HCT116 (cell line): ENCODE measurements at regions not wholly inside any gene's neighbourhood (a gene's known extent, or its start where the extent isn't known, plus 50 kb on each side); places are given as distances from the start of the nearest gene placed in this dataset.

Experiments
- ATAC-seq: fragments of 200-7000 bp; cut with Tn5 transposase; 2 replicates; pipeline ENCODE4 v1.9.1; 2020; ENCODE audit warnings: mild to moderate bottlenecking, moderate library complexity
- BruUV-seq: library from RNA; stranded (reverse); fragments of 400-500 nt; replicated peaks from 2 replicates; lab custom pipeline; 2021; lab: Mats Ljungman, UMichigan
- CTCF ChIA-PET: fragments of 300-600 bp; sonication (Branson Sonifier 250); formaldehyde crosslinking; loops from one replicate; lab custom pipeline; 2021; ENCODE audit warnings: antibody characterized with exemption; lab: Charles Lee
- POLR2A ChIA-PET: fragments of 300-600, 350-600 bp; sonication (Branson Sonifier 250); formaldehyde crosslinking; loops from one replicate; lab custom pipeline; 2021; ENCODE audit warnings: antibody characterized with exemption; lab: Charles Lee
- RAD21 ChIA-PET, 2 experiments: fragments of 300-600 bp; sonication (Branson Sonifier 250); formaldehyde crosslinking; loops; one replicate each; lab custom pipeline; 2023; ENCODE audit warnings: low total read pairs in 2 of 2; ENCODE audit not compliant: uncharacterized antibody in 2 of 2, unreplicated experiment in 2 of 2, low non-redundant PET in 1 of 2; lab: Charles Lee
- DNase-seq: peaks from one replicate; pipeline ENCODE4 v3.0.0-alpha.2; 2010; ENCODE audit warnings: low read depth, low spot score
- H2AFZ ChIP-seq: fragments of 200-600 bp; shearing (Covaris generic), sonication (generic); 2 replicates; pipeline ENCODE4 v1.6.1; 2017; ENCODE audit warnings: low read depth, mixed run types, mixed read lengths, antibody characterized with exemption, low read length; ENCODE audit not compliant: poor library complexity, severe bottlenecking
- H3K27ac ChIP-seq: 2 replicates; pipeline ENCODE4 v1.5.1; 2012; ENCODE audit warnings: low read depth, low read length
- H3K27me3 ChIP-seq: fragments of 200-600 bp; sonication (generic); 2 replicates; pipeline ENCODE4 v1.6.1; 2016; ENCODE audit warnings: mixed run types, low read length, mixed read lengths; ENCODE audit not compliant: insufficient read depth
- H3K36me3 ChIP-seq, 2 experiments: fragments of 200-500 bp in 1 of 2; fragments of 200-600 bp in 1 of 2; sonication (Bioruptor generic) in 1 of 2; sonication (generic) in 1 of 2; 2 replicates each; pipeline versions ENCODE4 v1.5.1 to v1.6.1; 2014 to 2016; ENCODE audit warnings: low read length in 2 of 2, inconsistent platforms in 1 of 2, mixed read lengths in 1 of 2, mixed run types in 1 of 2; ENCODE audit not compliant: insufficient read depth in 2 of 2, control insufficient read depth in 1 of 2
- H3K4me1 ChIP-seq, 2 experiments: fragments of 200-600 bp in 1 of 2; sonication (generic) in 1 of 2; 2 replicates each; pipeline versions ENCODE4 v1.5.1 to v1.6.1; 2012 to 2017; ENCODE audit warnings: low read length in 2 of 2, inconsistent platforms in 1 of 2, mild to moderate bottlenecking in 1 of 2, mixed read lengths in 1 of 2, mixed run types in 1 of 2, moderate library complexity in 1 of 2; ENCODE audit not compliant: insufficient read depth in 2 of 2, control insufficient read depth in 1 of 2
- H3K4me2 ChIP-seq: fragments of 200-600 bp; sonication (generic); 2 replicates; pipeline ENCODE4 v1.6.1; 2017; ENCODE audit warnings: mixed run types, low read length, mixed read lengths
- H3K4me3 ChIP-seq, 2 experiments: fragments of 200-600 bp in 1 of 2; sonication (generic) in 1 of 2; replicated peaks in 1 of 2; 2 replicates each; pipeline ENCODE4 v1.5.1; 2011 to 2016; ENCODE audit warnings: low read length in 2 of 2, control low read depth in 1 of 2, low read depth in 1 of 2, mild to moderate bottlenecking in 1 of 2, mixed read lengths in 1 of 2, mixed run types in 1 of 2
- H3K79me2 ChIP-seq: fragments of 200-600 bp; sonication (generic); 2 replicates; pipeline ENCODE4 v1.6.1; 2017; ENCODE audit warnings: mild to moderate bottlenecking, mixed run types, low read length, moderate library complexity, mixed read lengths; ENCODE audit not compliant: insufficient read depth
- H3K9ac ChIP-seq: fragments of 200-600 bp; sonication (generic); 2 replicates; pipeline ENCODE4 v1.6.1; 2016; ENCODE audit warnings: low read length, mixed read lengths
- H3K9me2 ChIP-seq: fragments of 200-600 bp; sonication (generic), shearing (Covaris generic); 2 replicates; pipeline ENCODE4 v1.6.1; 2017; ENCODE audit warnings: mixed run types, mild to moderate bottlenecking, moderate library complexity; ENCODE audit not compliant: insufficient read depth
- H3K9me3 ChIP-seq, 2 experiments: fragments of 200-500 bp in 1 of 2; fragments of 200-600 bp in 1 of 2; sonication (Bioruptor generic) in 1 of 2; sonication (generic) in 1 of 2; 2 replicates each; pipeline ENCODE4 v1.6.1; 2014 to 2017; ENCODE audit warnings: low read length in 2 of 2, mixed read lengths in 2 of 2, inconsistent platforms in 1 of 2, low read depth in 1 of 2, mild to moderate bottlenecking in 1 of 2, mixed run types in 1 of 2, moderate library complexity in 1 of 2; ENCODE audit not compliant: control insufficient read depth in 1 of 2, insufficient read depth in 1 of 2
- H4K20me1 ChIP-seq: fragments of 200-600 bp; sonication (generic), shearing (Covaris generic); 2 replicates; pipeline ENCODE4 v1.6.1; 2017; ENCODE audit warnings: mixed run types, mild to moderate bottlenecking, moderate library complexity; ENCODE audit not compliant: insufficient read depth
- ATF3 ChIP-seq: IDR thresholded peaks from 2 replicates; pipeline ENCODE4 v1.6.1; 2012
- CTCF ChIP-seq, 3 experiments: fragments of 200-600 bp in 1 of 3; sonication (generic) in 1 of 3; IDR thresholded peaks in 2 of 3; conservative IDR thresholded peaks in 1 of 3; 2 replicates each; pipeline ENCODE4 v1.5.1; 2012 to 2017; ENCODE audit warnings: low read depth in 2 of 3, low read length in 2 of 3, antibody characterized with exemption in 1 of 3, borderline replicate concordance in 1 of 3, control low read depth in 1 of 3, mild to moderate bottlenecking in 1 of 3, mixed read lengths in 1 of 3, mixed run types in 1 of 3, moderate library complexity in 1 of 3; ENCODE audit not compliant: insufficient read depth in 1 of 3
- EGR1 ChIP-seq: IDR thresholded peaks from 2 replicates; pipeline ENCODE4 v1.6.1; 2012; ENCODE audit warnings: low read depth
- FOSL1 ChIP-seq: IDR thresholded peaks from 2 replicates; pipeline ENCODE4 v1.6.1; 2012; ENCODE audit warnings: low read depth
- JUND ChIP-seq: IDR thresholded peaks from 2 replicates; pipeline ENCODE4 v1.6.1; 2012
- MAX ChIP-seq: IDR thresholded peaks from 2 replicates; pipeline ENCODE4 v1.6.1; 2012
- POLR2A ChIP-seq: IDR thresholded peaks from 2 replicates; pipeline ENCODE4 v1.7.0; 2011; ENCODE audit warnings: borderline replicate concordance; ENCODE audit not compliant: insufficient read depth, insufficient read length; ENCODE audit errors: extremely low read depth
- REST ChIP-seq: IDR thresholded peaks from 2 replicates; pipeline ENCODE4 v1.6.1; 2012; ENCODE audit warnings: low read depth
- SIN3A ChIP-seq: IDR thresholded peaks from 2 replicates; pipeline ENCODE4 v1.6.1; 2012; ENCODE audit warnings: low read depth
- SP1 ChIP-seq: IDR thresholded peaks from 2 replicates; pipeline ENCODE4 v1.6.1; 2012; ENCODE audit warnings: low read depth
- SRF ChIP-seq: IDR thresholded peaks from 2 replicates; pipeline ENCODE4 v1.6.1; 2012; ENCODE audit warnings: low read depth
- YY1 ChIP-seq: IDR thresholded peaks from 2 replicates; pipeline ENCODE4 v1.6.1; 2011; ENCODE audit warnings: low read length, low read depth, moderate library complexity, mild to moderate bottlenecking; ENCODE audit not compliant: insufficient replicate concordance; ENCODE audit errors: extremely low read depth
- ZFX ChIP-seq: fragments of 450-650 bp; IDR thresholded peaks from 2 replicates; pipeline ENCODE4 v1.6.1; 2017
- ZNF274 ChIP-seq: fragments of 200-500 bp; sonication (Bioruptor generic); IDR thresholded peaks from 2 replicates; pipeline ENCODE4 v1.6.1; 2014; ENCODE audit warnings: mild to moderate bottlenecking, low read depth, low read length, inconsistent platforms
- intact Hi-C: fragments of 100-400 bp; cut with micrococcal nuclease; formaldehyde crosslinking; loops from 2 replicates; pipeline ENCODE4 v1.10.0; 2022

GRCh38 chr1:73824065-73824464, 373.9 kb downstream of the LRRIQ3 start:
- no peak for ATAC-seq
- H3K36me3 ChIP-seq = no peaks in the 10 kb centered on the region
- no peak overlapping the region for H2AFZ ChIP-seq
- CTCF ChIA-PET = no interaction called here
- no peaks in the 10 kb centered on the region for H3K79me2 ChIP-seq
- H3K4me2 ChIP-seq = no peak overlapping the region
- TF ChIP-seq POLR2A = no peak
- RAD21 ChIA-PET = no interaction called here
- no peaks in the 10 kb centered on the region for H4K20me1 ChIP-seq
- H3K9me3 ChIP-seq = peaks cover 0 to 10% of the 10 kb centered on the region in 2 experiments; a peak in 1 of 4 replicates
- no peaks in the 10 kb centered on the region for H3K9me2 ChIP-seq
- no peaks in the 10 kb centered on the region for H3K4me1 ChIP-seq
- no peaks in the 10 kb centered on the region for H3K27me3 ChIP-seq
- H3K4me3 ChIP-seq = no peak overlapping the region
- DNase-seq = no peak
- POLR2A ChIA-PET = no interaction called here
- BruUV-seq = no TSS peak
- intact Hi-C loops = no loop called here
- H3K27ac ChIP-seq = no peak overlapping the region
- no peak overlapping the region for H3K9ac ChIP-seq

- no TSS peak for BruUV-seq
- Histone ChIP-seq H2AFZ (no peak overlapping the region), H3K9ac (no peak overlapping the region), H3K9me3 (peaks cover 0 to 10% of the 10 kb centered on the region in 2 experiments; a peak in 1 of 4 replicates), H3K79me2 (no peaks in the 10 kb centered on the region), H3K9me2 (no peaks in the 10 kb centered on the region), H3K4me2 (no peak overlapping the region), H3K27ac (no peak overlapping the region), H3K4me1 (no peaks in the 10 kb centered on the region), H3K36me3 (no peaks in the 10 kb centered on the region), H4K20me1 (no peaks in the 10 kb centered on the region), H3K27me3 (no peaks in the 10 kb centered on the region), H3K4me3 (no peak overlapping the region)
- TF ChIP-seq SP1 = no peak
- no peak for TF ChIP-seq SIN3A
- TF ChIP-seq EGR1 = no peak
- TF ChIP-seq YY1 = no peak
- no peak for TF ChIP-seq MAX
- no peak for TF ChIP-seq SRF
- no peak for TF ChIP-seq FOSL1
- no peak for TF ChIP-seq ATF3
- TF ChIP-seq ZFX = no peak
- TF ChIP-seq ZNF274 = no peak
- TF ChIP-seq CTCF (IDR thresholded peaks at IDR 0.05 in 2 of 3, conservative IDR thresholded peaks at IDR 0.05 in 1 of 3; ENCODE audit: borderline replicate concordance in 1 of 3, insufficient read depth in 1 of 3, low read depth in 2 of 3, low read length in 2 of 3) = no peak
- no peak for TF ChIP-seq REST
- TF ChIP-seq JUND = no peak
- RAD21 ChIA-PET = no interaction called here
- DNase-seq = no peak
- CTCF ChIA-PET = no interaction called here
- POLR2A ChIA-PET = no interaction called here
- intact Hi-C loops = no loop called here
- ATAC-seq = no peak
Measured at GRCh38 chr1:73821520-73821919, 376.5 kb downstream of the LRRIQ3 start.
